Central memory CD8-positive, alpha-beta T cell (primary cell): ENCODE measurements at regions not wholly inside any gene's neighbourhood (a gene's known extent, or its start where the extent isn't known, plus 50 kb on each side); places are given as distances from the start of the nearest gene placed in this dataset.

ENCODE experiments used
- ATAC-seq: fragments of 150-1000 bp; cut with Tn5 transposase; replicated peaks from 2 replicates; pipeline ENCODE4 v1.10.0; 2022; ENCODE audit warnings: mild to moderate bottlenecking, moderate FRiP score, moderate number of reproducible peaks; ENCODE audit not compliant: poor library complexity, severe bottlenecking; ENCODE audit errors: extremely low read depth
- DNase-seq, 2 donors: peaks; one replicate each; pipeline ENCODE4 v3.0.0; 2021; ENCODE audit warnings: low spot score in 2 of 2
- H3K27ac Mint-ChIP-seq: one replicate; pipeline ENCODE4 v1.8.0; 2022; ENCODE audit warnings: low read depth, mild to moderate bottlenecking, moderate library complexity, mixed read lengths
- H3K27me3 Mint-ChIP-seq: one replicate; pipeline ENCODE4 v1.8.0; 2022; ENCODE audit warnings: mixed read lengths
- H3K36me3 Mint-ChIP-seq: one replicate; pipeline ENCODE4 v1.8.0; 2022; ENCODE audit warnings: mild to moderate bottlenecking, moderate library complexity, mixed read lengths; ENCODE audit not compliant: insufficient read depth
- H3K4me1 Mint-ChIP-seq: one replicate; pipeline ENCODE4 v1.8.0; 2022; ENCODE audit warnings: mixed read lengths
- H3K4me3 Mint-ChIP-seq: one replicate; pipeline ENCODE4 v1.8.0; 2022; ENCODE audit warnings: mild to moderate bottlenecking, moderate library complexity, mixed read lengths
- H3K9me3 Mint-ChIP-seq: one replicate; pipeline ENCODE4 v1.8.0; 2022; ENCODE audit warnings: mixed read lengths

DNA sequence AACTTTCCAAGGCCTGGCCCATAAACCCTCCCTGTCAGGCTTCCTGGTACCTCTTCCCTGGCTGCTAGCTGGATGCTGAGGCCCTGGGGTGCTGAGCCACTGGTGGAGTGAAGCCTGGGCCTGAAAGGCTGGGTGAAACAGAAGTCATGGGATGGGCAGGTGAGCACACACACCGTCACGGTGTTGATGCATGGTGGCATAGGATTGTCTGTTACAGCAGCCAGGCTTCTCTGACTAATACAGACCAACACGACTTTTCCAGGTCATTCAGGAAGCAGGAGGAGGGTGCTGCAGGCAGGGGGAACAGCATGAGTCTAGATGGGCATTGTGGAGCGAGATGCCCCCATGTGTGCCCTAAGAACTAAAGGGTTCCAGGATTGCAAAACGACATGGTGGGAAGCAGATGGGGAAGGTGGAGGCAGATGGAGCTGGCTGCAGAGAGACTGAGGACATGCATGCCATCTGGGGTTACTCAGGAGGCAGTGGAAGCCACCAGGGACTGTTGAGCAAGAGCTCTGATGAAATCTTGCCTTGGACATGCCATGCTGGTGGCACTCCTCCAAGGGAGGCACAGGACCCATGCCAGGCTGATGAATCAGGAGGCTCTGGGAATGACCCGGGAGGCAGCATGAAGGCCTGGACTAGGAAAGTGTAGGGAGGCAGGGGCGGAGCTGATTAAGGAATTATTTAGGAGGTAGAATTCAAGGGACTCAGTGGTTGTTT, 480.9 kb downstream of the TSN start:
- Mint-ChIP-seq H3K36me3 (no peaks in the 10 kb centered on the region), H3K4me1 (no peaks in the 10 kb centered on the region), H3K4me3 (no peak overlapping the region), H3K27me3 (no peaks in the 10 kb centered on the region), H3K9me3 (peaks cover 5% of the 10 kb centered on the region), H3K27ac (no peak overlapping the region)
- DNase-seq (no peak), ATAC-seq (no peak)

DNA sequence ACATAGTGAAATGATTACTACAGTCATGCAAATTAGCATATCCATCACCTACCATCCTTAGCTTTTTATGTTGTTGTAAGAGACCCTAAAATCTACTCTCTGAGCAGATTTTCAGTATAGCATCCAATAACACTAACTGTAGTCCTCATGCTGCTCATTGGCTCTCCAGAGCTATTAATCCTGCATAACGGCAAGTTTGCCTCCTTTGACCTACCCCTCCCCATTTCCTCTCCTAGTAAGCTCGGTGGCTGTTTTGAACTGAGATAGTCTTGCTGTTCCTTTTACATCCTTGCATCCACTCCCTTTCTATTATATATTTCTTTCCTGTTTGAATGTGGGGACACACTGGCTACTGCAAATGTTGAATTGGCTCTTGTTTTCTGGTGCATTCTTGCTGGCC, 481.5 kb downstream of the TSN start:
- no peaks in the 10 kb centered on the region for H3K27me3 Mint-ChIP-seq
- H3K4me3 Mint-ChIP-seq, result no peak overlapping the region
- no peaks in the 10 kb centered on the region for H3K36me3 Mint-ChIP-seq
- H3K4me1 Mint-ChIP-seq, result no peaks in the 10 kb centered on the region
- ATAC-seq, result no peak
- H3K27ac Mint-ChIP-seq, result no peak overlapping the region
- DNase-seq, result no peak
- peaks cover 5% of the 10 kb centered on the region for H3K9me3 Mint-ChIP-seq

- H3K4me1 Mint-ChIP-seq, result no peaks in the 10 kb centered on the region
- H3K27ac Mint-ChIP-seq, result no peak overlapping the region
- H3K4me3 Mint-ChIP-seq, result no peak overlapping the region
- DNase-seq (no peak), ATAC-seq (no peak)
- H3K9me3 Mint-ChIP-seq, result peaks cover 5% of the 10 kb centered on the region
- no peaks in the 10 kb centered on the region for H3K36me3 Mint-ChIP-seq
- no peaks in the 10 kb centered on the region for H3K27me3 Mint-ChIP-seq
These were observed 482.0 kb downstream of the TSN start for GRCh38 chr2:122237450-122237849.

- no peak for DNase-seq
- H3K9me3 Mint-ChIP-seq, result peaks cover 5% of the 10 kb centered on the region
- H3K4me1 Mint-ChIP-seq, result no peaks in the 10 kb centered on the region
- no peaks in the 10 kb centered on the region for H3K36me3 Mint-ChIP-seq
- H3K27me3 Mint-ChIP-seq, result no peaks in the 10 kb centered on the region
- ATAC-seq, result no peak
- no peak overlapping the region for H3K4me3 Mint-ChIP-seq
- H3K27ac Mint-ChIP-seq, result no peak overlapping the region
These were observed 482.6 kb downstream of the TSN start for GRCh38 chr2:122238006-122238559.

- no peak overlapping the region for H3K4me3 Mint-ChIP-seq
- no peak for DNase-seq
- H3K27me3 Mint-ChIP-seq, result no peaks in the 10 kb centered on the region
- no peaks in the 10 kb centered on the region for H3K4me1 Mint-ChIP-seq
- H3K9me3 Mint-ChIP-seq, result peaks cover 5% of the 10 kb centered on the region
- ATAC-seq, result no peak
- H3K27ac Mint-ChIP-seq, result no peak overlapping the region
- no peaks in the 10 kb centered on the region for H3K36me3 Mint-ChIP-seq
These were observed 484.0 kb downstream of the TSN start for GRCh38 chr2:122239440-122239839.

GRCh38 chr2:122244598-122245229, 489.3 kb downstream of the TSN start:
- Mint-ChIP-seq H3K36me3 (no peaks in the 10 kb centered on the region), H3K27me3 (no peaks in the 10 kb centered on the region), H3K4me1 (no peaks in the 10 kb centered on the region), H3K27ac (no peak overlapping the region), H3K4me3 (no peak overlapping the region), H3K9me3 (peaks cover 5% of the 10 kb centered on the region)
- DNase-seq (no peak), ATAC-seq (no peak)

DNA sequence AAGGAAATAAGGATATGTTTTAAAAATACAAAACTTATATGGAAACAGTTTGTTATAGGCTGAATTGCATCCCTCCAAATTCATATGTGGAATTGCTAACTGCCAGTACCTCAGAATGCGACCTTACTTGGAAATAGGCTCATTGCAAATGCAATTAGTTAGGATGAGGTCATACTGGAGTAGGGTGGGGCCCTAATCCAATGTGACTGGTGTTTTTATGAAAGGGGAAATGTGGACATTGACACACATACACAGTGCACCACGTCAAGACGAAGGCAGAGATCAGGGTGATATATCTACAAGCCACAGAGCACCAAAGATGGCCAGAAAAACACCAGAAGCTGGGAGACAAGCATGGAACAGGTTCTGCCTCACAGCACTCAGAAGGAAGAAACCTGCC, 494.2 kb downstream of the TSN start:
- Mint-ChIP-seq H3K27me3 (no peaks in the 10 kb centered on the region), H3K36me3 (peaks cover 2% of the 10 kb centered on the region), H3K4me3 (no peak overlapping the region), H3K9me3 (no peaks in the 10 kb centered on the region), H3K4me1 (no peaks in the 10 kb centered on the region), H3K27ac (no peak overlapping the region)
- ATAC-seq, result no peak
- DNase-seq, result no peak

DNA sequence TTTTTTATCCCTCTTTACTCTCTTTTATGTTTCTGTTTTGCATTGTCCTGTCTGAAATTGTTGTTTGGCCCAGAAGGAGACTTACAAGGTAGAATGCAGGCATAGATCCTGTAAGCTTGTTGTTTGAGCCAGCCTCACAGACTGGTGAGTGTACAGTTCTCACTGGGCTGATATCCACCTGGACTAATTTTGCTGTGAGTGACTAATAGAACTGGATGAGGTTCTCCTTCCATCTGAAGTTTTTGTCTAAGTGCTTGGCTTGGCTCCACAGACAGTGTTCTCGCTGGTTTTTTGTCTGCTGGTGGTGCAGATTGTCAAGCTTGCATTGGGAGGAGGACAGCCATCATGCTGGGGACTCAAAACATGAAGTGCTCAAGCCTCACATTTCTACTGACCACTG, 495.7 kb downstream of the TSN start:
- Mint-ChIP-seq H3K36me3 (peaks cover 2% of the 10 kb centered on the region), H3K27ac (no peak overlapping the region), H3K9me3 (no peaks in the 10 kb centered on the region), H3K4me3 (no peak overlapping the region), H3K27me3 (no peaks in the 10 kb centered on the region), H3K4me1 (no peaks in the 10 kb centered on the region)
- no peak for DNase-seq
- ATAC-seq, result no peak

DNA sequence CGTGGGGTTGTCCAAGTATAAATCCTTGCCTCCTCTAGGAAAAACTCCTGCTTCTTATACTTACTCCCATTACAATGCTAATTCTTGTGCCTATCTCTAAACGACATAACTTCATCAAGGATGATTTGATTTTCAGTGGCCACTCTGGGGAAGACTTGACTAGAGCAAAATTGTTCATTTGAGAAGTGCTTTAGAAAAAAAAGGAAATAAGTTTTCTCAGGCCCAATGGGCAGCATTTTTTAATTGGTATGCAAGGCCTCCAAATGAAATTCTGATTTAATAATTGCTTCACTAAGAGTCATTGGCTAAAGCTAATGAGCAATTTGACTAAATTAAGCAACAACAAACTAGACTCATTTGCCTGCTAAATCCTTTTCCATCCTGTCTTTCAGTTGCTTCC, 496.1 kb downstream of the TSN start:
- H3K4me1 Mint-ChIP-seq, result no peaks in the 10 kb centered on the region
- no peak overlapping the region for H3K4me3 Mint-ChIP-seq
- no peak overlapping the region for H3K27ac Mint-ChIP-seq
- peaks cover 2% of the 10 kb centered on the region for H3K36me3 Mint-ChIP-seq
- H3K27me3 Mint-ChIP-seq, result no peaks in the 10 kb centered on the region
- no peak for DNase-seq
- ATAC-seq, result no peak
- H3K9me3 Mint-ChIP-seq, result no peaks in the 10 kb centered on the region

DNA sequence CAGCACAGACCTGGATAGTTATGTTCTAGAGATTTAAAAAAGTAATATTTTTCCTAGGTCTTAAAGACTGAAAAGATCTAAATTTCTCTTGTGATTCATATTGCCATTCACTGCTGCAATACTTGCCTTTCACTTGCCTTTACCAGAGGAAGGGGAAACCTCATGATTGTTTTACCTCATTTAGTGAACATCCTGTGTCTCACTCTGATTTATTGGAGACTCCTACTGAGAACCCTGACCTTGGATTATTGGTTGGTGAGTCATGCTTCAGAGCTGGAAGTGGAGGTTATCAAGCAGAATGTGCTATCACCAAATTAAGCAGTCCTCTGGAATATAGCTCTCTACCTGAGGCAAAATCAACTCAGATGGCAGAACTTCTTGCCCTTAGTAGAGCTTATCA, 500.5 kb downstream of the TSN start:
- Mint-ChIP-seq H3K4me1 (no peaks in the 10 kb centered on the region), H3K27me3 (no peaks in the 10 kb centered on the region), H3K36me3 (peaks cover 1% of the 10 kb centered on the region), H3K9me3 (no peaks in the 10 kb centered on the region), H3K27ac (no peak overlapping the region), H3K4me3 (no peak overlapping the region)
- ATAC-seq (no peak), DNase-seq (no peak)

DNA sequence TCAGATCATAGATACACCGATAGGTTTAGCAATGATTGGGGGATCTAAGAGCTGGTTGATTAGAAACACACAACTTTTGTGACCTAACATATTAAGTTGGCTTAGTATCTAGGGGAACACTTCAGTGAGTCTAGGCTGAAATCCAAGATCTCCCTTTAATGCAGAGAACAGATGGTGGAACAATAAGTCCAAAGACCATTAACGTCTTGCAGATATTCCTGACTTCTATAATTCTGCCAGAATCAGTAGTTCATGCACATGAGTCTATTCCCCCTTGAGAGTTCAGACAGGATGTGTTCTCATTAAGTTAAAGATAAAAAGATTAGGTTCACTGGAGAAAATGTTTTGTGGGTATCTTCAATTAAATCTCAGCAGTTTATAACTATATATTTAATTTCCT, 506.5 kb downstream of the TSN start:
- no peaks in the 10 kb centered on the region for H3K9me3 Mint-ChIP-seq

GRCh38 chr2:122263746-122264145, 508.3 kb downstream of the TSN start:
- Mint-ChIP-seq H3K27ac (no peak overlapping the region), H3K4me3 (no peak overlapping the region), H3K27me3 (no peaks in the 10 kb centered on the region), H3K9me3 (no peaks in the 10 kb centered on the region), H3K36me3 (no peaks in the 10 kb centered on the region), H3K4me1 (no peaks in the 10 kb centered on the region)
- no peak for ATAC-seq
- DNase-seq, result no peak

More for the DNA sequence above, 506.5 kb downstream of the TSN start:
- DNase-seq (no peak), ATAC-seq (no peak)
- H3K27me3 Mint-ChIP-seq, result no peaks in the 10 kb centered on the region
- no peaks in the 10 kb centered on the region for H3K4me1 Mint-ChIP-seq
- H3K4me3 Mint-ChIP-seq, result no peak overlapping the region
- no peak overlapping the region for H3K27ac Mint-ChIP-seq
- no peaks in the 10 kb centered on the region for H3K36me3 Mint-ChIP-seq

DNA sequence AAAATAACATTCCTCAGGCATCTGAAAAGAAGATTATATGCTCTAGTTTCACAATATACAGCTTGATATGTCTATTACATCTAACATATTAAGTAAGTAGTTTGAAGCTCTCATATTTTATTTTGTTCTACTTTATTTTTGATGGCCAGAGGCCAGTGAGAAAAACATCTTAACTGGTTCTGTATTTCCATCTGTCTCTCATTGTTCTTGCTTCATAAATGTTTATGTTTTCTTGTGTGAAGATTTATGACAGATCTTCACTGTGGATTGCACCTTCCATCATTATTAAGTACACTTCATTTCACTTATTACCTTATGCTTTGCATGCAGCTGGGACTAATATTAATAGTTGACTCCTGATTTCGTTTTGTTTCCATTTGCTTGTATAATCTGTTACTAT, 511.2 kb downstream of the TSN start:
- Mint-ChIP-seq H3K9me3 (peaks cover 7% of the 10 kb centered on the region), H3K27me3 (no peaks in the 10 kb centered on the region), H3K4me1 (no peaks in the 10 kb centered on the region), H3K36me3 (no peaks in the 10 kb centered on the region), H3K27ac (no peak overlapping the region), H3K4me3 (no peak overlapping the region)
- no peak for DNase-seq
- ATAC-seq, result no peak
